HepG2 (cell line): ENCODE measurements at regions not wholly inside any gene's neighbourhood (a gene's known extent, or its start where the extent isn't known, plus 50 kb on each side); places are given as distances from the start of the nearest gene placed in this dataset.

Experiments
- ATAC-seq: fragments of 200-7000 bp; cut with Tn5 transposase; 3 replicates; pipeline ENCODE4 v1.9.1; 2020; ENCODE audit warnings: mild to moderate bottlenecking, moderate library complexity
- BruUV-seq: library from RNA; stranded (reverse); fragments of 400-500 nt; replicated peaks from 2 replicates; lab custom pipeline; 2021; lab: Mats Ljungman, UMichigan
- CTCF ChIA-PET: fragments of 300-600 bp; formaldehyde crosslinking; extraction: SDS; loops from one replicate; lab custom pipeline; 2021; ENCODE audit warnings: low total read pairs, inconsistent platforms, low intra/inter-chr PET ratio; lab: Yijun Ruan, JAX
- POLR2A ChIA-PET: fragments of 350-600 bp; sonication (Branson Sonifier 250); formaldehyde crosslinking; loops from one replicate; lab custom pipeline; 2020; ENCODE audit warnings: antibody characterized with exemption, inconsistent platforms; lab: Yijun Ruan, JAX
- DNase-seq: peaks from one replicate; pipeline ENCODE4 v3.0.0-alpha.2; 2015; ENCODE audit warnings: low spot score
- FAIRE-seq: peaks from 3 replicates; lab custom pipeline; 2011; peaks lifted over from hg19 to GRCh38; lab: Jason Lieb, UNC
- H2AFZ ChIP-seq: one replicate; pipeline ENCODE4 v1.6.1; 2011; ENCODE audit warnings: low read length, inconsistent platforms
- H3K27ac ChIP-seq: fragments of 300-600 bp; 3 replicates; pipeline ENCODE4 v1.8.0; 2011; ENCODE audit warnings: mixed run types, mild to moderate bottlenecking, mixed read lengths, low read length, inconsistent platforms; ENCODE audit not compliant: insufficient read depth; ENCODE audit errors: extremely low read length
- H3K27me3 ChIP-seq, 2 experiments: fragments of 200-600 bp in 1 of 2; 2 replicates in 1 of 2; 3 replicates in 1 of 2; pipeline versions ENCODE4 v1.6.0 to v1.8.0; 2011; ENCODE audit warnings: low read length in 2 of 2, mild to moderate bottlenecking in 2 of 2, moderate library complexity in 2 of 2, inconsistent platforms in 1 of 2; ENCODE audit not compliant: insufficient read depth in 2 of 2, control insufficient read depth in 1 of 2
- H3K36me3 ChIP-seq, 2 experiments: fragments of 200-600 bp in 1 of 2; replicated peaks in 1 of 2; 2 replicates in 1 of 2; 3 replicates in 1 of 2; pipeline versions ENCODE4 v1.5.1 to v1.8.0; 2011; ENCODE audit warnings: low read length in 2 of 2, inconsistent platforms in 1 of 2; ENCODE audit not compliant: insufficient read depth in 2 of 2, control insufficient read depth in 1 of 2
- H3K4me1 ChIP-seq: 2 replicates; pipeline ENCODE4 v1.5.1; 2012; ENCODE audit warnings: low read length, inconsistent platforms; ENCODE audit not compliant: insufficient read depth
- H3K4me2 ChIP-seq: 2 replicates; pipeline ENCODE4 v1.6.0; 2011; ENCODE audit warnings: low read depth, low read length, inconsistent platforms
- H3K4me3 ChIP-seq, 3 experiments: fragments of 200-600 bp in 1 of 3; sonication (generic), shearing (Covaris generic) in 1 of 3; replicated peaks in 1 of 3; 2 replicates each; pipeline ENCODE4 v1.5.1; 2011 to 2016; ENCODE audit warnings: low read length in 3 of 3, inconsistent platforms in 2 of 3, low read depth in 2 of 3, mild to moderate bottlenecking in 2 of 3, control low read depth in 1 of 3, mixed read lengths in 1 of 3; ENCODE audit not compliant: insufficient read depth in 1 of 3
- H3K79me2 ChIP-seq: one replicate; pipeline ENCODE4 v1.6.1; 2011; ENCODE audit warnings: low read length, inconsistent platforms; ENCODE audit not compliant: insufficient read depth
- H3K9ac ChIP-seq: 2 replicates; pipeline ENCODE4 v1.6.0; 2011; ENCODE audit warnings: mild to moderate bottlenecking, low read depth, low read length, inconsistent platforms; ENCODE audit not compliant: insufficient read depth
- H3K9me3 ChIP-seq: 2 replicates; pipeline ENCODE4 v1.5.1; 2012; ENCODE audit warnings: mild to moderate bottlenecking, low read length
- H4K20me1 ChIP-seq: 2 replicates; pipeline ENCODE4 v1.6.0; 2011; ENCODE audit warnings: inconsistent platforms, mild to moderate bottlenecking, low read length, moderate library complexity; ENCODE audit not compliant: insufficient read depth
- ESRRA ChIP-seq: sonication (generic); formaldehyde crosslinking; IDR thresholded peaks from 2 replicates; pipeline ENCODE4 v1.5.1; 2020; ENCODE audit warnings: mild to moderate bottlenecking, low read depth, missing genetic modification reagents
- NFKB2 ChIP-seq: sonication (generic); formaldehyde crosslinking; IDR thresholded peaks from 2 replicates; pipeline ENCODE4 v1.4.0; 2020; ENCODE audit warnings: missing genetic modification reagents, borderline replicate concordance
- RORA ChIP-seq: sonication (generic); formaldehyde crosslinking; IDR thresholded peaks from 2 replicates; pipeline ENCODE4 v1.5.0; 2020; ENCODE audit warnings: mild to moderate bottlenecking, missing genetic modification reagents, moderate library complexity
- TCF7L2 ChIP-seq: IDR thresholded peaks from 2 replicates; pipeline ENCODE4 v1.6.1; 2011; ENCODE audit warnings: mild to moderate bottlenecking, low read depth, low read length, moderate library complexity
- TIGD3 ChIP-seq: sonication (generic); formaldehyde crosslinking; IDR thresholded peaks from 2 replicates; pipeline ENCODE4 v1.5.1; 2020; ENCODE audit warnings: mild to moderate bottlenecking, missing genetic modification reagents, borderline replicate concordance
- ZNF792 ChIP-seq: IDR thresholded peaks from 2 replicates; pipeline ENCODE4 v1.6.1; 2016
- WGBS: methylation state at CpG from one replicate; pipeline ENCODE4 v1.1.6; 2017; ENCODE audit warnings: low lambda C conversion rate; 5-methylcytosine and 5-hydroxymethylcytosine counted together
- in situ Hi-C: cut with HindIII; loops from 2 replicates; pipeline ENCODE4 v1.10.0; 2017; ENCODE audit warnings: low pct_unique_long_range_greater_than_20kb; ENCODE audit not compliant: extremely low pct_ligation_motif_present
- intact Hi-C: fragments of 100-400 bp; cut with micrococcal nuclease; formaldehyde crosslinking; loops from one replicate; pipeline ENCODE4 v1.10.0; 2022; ENCODE audit not compliant: unreplicated experiment
- TF ChIP-seq, protein P1 (sequence below): sonication (generic); formaldehyde crosslinking; IDR thresholded peaks from 2 replicates; pipeline ENCODE4 v1.8.1; 2023; ENCODE audit warnings: mild to moderate bottlenecking, missing genetic modification reagents, borderline replicate concordance
- TF ChIP-seq, protein P2 (sequence below): sonication (generic); formaldehyde crosslinking; IDR thresholded peaks from 2 replicates; pipeline ENCODE4 v1.5.1; 2020; ENCODE audit warnings: missing genetic modification reagents, mild to moderate bottlenecking, borderline replicate concordance

DNA sequence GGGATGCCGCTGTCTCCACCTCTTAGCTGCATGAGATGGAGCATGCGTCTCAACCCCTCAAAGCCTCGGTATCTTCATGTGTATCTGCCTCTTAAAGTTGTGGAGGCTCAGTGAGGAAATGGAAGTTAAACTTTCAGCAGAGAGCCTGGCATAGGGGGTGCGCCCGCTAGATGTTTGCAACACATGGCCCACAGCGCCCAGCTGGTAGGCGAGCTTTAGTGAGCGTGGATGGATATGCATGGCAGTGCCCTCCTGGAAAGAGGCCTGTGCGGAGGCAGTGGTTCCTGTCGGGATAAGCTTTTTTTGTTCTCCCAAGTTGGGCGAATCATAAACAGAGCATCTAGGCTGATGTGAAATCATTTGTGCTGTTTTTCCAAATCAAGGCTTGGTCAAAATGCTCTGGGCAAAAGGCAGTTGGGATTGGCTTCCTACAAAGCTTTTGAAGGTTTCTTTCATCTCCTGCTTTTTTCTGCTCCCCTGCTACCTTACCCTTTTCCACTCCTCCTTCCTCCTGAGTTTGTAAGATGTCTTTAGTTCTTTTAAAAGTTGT is 272.4 kb upstream of the TPM1 start:
- no peak for DNase-seq
- no peak overlapping the region for H3K4me3 ChIP-seq
- in situ Hi-C loops: no loop called here
- H4K20me1 ChIP-seq: no peaks in the 10 kb centered on the region
- ChIA-PET CTCF (no interaction called here), POLR2A (no interaction called here)
- ATAC-seq: no peak
- H3K9ac ChIP-seq: no peak overlapping the region
- H3K4me1 ChIP-seq: no peaks in the 10 kb centered on the region
- H3K9me3 ChIP-seq: no peaks in the 10 kb centered on the region
- WGBS: 97% methylated on average over 11 of the region's 11 CpGs
- H3K79me2 ChIP-seq: no peaks in the 10 kb centered on the region
- intact Hi-C loops: no loop called here
- no peaks in the 10 kb centered on the region for H3K27me3 ChIP-seq
- FAIRE-seq: no peak
- no peak overlapping the region for H3K4me2 ChIP-seq
- H3K36me3 ChIP-seq: peaks cover 8% of the 10 kb centered on the region in 2 experiments; a peak in 3 of 5 replicates
- no TSS peak for BruUV-seq
- TF ChIP-seq ESRRA (no peak), RORA (no peak), ZNF792 (CRISPR knock-in tag) (no peak), TCF7L2 (no peak), TIGD3 (CRISPR knock-in tag) (no peak), NFKB2 (no peak)
- TF ChIP-seq, protein P1, sequence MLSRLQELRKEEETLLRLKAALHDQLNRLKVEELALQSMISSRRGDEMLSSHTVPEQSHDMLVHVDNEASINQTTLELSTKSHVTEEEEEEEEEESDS (CRISPR knock-in tag): no peak
- TF ChIP-seq, protein P2, sequence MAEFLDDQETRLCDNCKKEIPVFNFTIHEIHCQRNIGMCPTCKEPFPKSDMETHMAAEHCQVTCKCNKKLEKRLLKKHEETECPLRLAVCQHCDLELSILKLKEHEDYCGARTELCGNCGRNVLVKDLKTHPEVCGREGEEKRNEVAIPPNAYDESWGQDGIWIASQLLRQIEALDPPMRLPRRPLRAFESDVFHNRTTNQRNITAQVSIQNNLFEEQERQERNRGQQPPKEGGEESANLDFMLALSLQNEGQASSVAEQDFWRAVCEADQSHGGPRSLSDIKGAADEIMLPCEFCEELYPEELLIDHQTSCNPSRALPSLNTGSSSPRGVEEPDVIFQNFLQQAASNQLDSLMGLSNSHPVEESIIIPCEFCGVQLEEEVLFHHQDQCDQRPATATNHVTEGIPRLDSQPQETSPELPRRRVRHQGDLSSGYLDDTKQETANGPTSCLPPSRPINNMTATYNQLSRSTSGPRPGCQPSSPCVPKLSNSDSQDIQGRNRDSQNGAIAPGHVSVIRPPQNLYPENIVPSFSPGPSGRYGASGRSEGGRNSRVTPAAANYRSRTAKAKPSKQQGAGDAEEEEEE (CRISPR knock-in tag): no peak
- no peak overlapping the region for H3K27ac ChIP-seq
- no peak overlapping the region for H2AFZ ChIP-seq
